Forelimb muscle (tissue), 1 donor: ENCODE measurements at regions not wholly inside any gene's neighbourhood (a gene's known extent, or its start where the extent isn't known, plus 50 kb on each side); places are given as distances from the start of the nearest gene placed in this dataset.
"Not testable (repeated sequence)": the region's sequence is repeated elsewhere in the genome, so short reads cannot be mapped to it uniquely, and the experiment has no call there.

Source experiments
- DNase-seq: peaks from one replicate; pipeline ENCODE4 v3.0.0-alpha.2; 2013; ENCODE audit warnings: low read depth

- no peak for DNase-seq
Measured at GRCh38 chr2:125224188-125224587, 1199.1 kb downstream of the CNTNAP5 start.

- no peak for DNase-seq
Measured at GRCh38 chr2:125224830-125225229, 1199.7 kb downstream of the CNTNAP5 start.

DNA sequence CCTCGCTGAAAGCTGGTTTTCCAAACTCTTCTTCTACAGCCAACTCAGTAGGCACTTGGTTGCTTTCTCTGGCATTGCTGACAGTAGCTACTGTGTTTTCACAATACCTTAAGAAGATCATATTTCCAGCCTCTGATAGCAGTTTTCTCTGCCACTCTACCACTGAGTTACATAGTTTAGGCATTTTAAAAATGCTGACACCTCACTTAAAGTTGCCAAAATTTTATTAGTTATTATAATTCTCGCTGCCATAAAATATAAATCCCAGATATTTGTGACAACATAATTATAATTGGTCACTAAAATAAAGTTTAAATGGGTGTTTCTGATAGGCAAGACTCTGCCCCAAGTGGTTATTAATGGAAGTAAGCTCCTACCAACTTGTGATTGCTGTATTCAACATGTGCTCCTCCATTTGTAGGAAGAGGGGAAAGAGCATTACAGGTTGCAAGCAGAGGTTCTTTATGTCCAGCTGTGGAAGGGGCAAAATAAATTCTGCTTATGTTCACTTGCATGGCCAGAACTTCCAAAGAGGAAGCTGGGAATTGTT is 1202.8 kb downstream of the CNTNAP5 start:
- no peak for DNase-seq

DNA sequence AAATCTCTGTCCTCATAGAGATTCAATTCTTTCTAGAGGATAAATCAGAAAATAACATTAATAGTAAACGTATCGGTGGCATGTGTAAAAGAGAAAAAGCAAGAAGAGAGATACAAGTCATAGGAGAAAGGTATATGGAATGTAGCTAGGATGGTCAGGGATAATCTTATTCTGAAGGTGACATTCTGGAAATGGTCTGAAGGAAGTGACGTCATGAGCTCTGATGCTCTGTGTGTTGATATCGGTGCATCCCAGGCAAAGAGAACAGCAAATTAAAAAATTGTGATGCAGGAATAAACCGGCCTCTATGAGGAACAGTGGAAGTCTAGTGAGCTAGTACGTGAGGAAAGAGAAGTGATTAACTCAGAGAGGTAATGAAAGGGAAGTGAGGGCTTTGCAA is 1215.8 kb downstream of the CNTNAP5 start:
- no peak for DNase-seq

GRCh38 chr2:125243074-125243473 is 1218.0 kb downstream of the CNTNAP5 start:
- no peak for DNase-seq

DNA sequence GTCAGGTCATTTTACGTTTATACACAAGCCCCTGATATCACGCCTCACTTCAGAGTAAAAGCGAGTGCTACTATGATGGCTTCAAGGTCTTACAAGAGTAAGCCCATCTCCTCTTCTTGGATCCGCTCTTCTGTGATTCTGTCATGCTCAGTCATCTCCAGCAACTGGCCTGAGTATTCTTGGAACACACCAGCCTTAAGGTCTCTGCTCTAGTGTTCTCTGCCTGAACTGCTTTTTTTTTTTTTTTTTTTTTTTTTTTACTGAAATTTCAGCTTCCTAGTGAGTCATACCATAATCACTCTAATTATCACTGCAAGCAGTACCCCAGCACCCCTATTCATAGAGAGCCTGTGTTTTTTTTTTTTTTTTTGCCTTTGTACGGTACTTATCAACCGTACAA is 1228.9 kb downstream of the CNTNAP5 start:
- DNase-seq = no peak

GRCh38 chr2:125259451-125259850 is 1234.4 kb downstream of the CNTNAP5 start:
- peak; percentile 38 for DNase-seq

GRCh38 chr2:125260366-125260930 is 1235.4 kb downstream of the CNTNAP5 start:
- peak; percentile 87 for DNase-seq

- no peak for DNase-seq
Measured at GRCh38 chr2:125264453-125264852, 1239.4 kb downstream of the CNTNAP5 start.

GRCh38 chr2:125267683-125268082 is 1242.6 kb downstream of the CNTNAP5 start:
- no peak for DNase-seq

DNA sequence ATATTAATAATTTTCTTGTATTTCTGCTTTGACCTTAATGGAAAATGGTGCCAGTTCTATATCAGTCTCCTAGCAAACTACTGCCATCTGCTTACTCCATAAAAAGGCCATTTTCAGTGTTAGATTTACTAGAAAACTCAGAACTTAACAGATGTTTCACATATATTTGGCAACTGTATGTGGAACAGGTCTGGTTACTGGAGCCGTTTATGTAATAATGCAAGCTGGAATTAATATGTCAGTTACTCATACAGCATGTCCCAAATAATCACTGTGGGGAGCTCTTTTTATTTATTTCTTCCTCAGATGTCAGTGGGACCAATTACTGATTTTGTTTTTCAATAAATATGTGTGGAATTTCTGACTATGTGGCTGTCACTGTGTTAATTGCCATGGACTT is 1247.6 kb downstream of the CNTNAP5 start:
- peak; percentile 45 for DNase-seq

GRCh38 chr2:125274718-125275117 is 1249.6 kb downstream of the CNTNAP5 start:
- no peak for DNase-seq

DNA sequence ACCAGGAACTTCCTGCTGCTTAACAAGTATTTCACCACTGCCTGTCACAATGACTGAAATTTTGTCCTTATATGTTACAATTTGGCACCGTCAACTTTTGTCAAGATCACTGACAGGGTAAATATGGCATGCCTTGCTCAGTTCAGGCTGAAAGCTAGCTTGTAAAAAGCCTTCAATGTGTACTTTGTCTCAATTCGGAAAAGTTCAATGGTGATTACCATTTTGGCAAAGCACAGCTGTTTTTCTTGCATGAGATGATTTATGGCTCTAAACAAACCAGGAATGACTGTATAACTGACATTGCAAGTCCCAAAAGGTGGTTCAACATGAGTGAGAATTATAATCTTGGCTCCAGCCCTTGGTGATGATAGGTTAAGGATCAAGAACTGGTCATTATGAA is 1255.2 kb downstream of the CNTNAP5 start:
- DNase-seq = no peak

DNA sequence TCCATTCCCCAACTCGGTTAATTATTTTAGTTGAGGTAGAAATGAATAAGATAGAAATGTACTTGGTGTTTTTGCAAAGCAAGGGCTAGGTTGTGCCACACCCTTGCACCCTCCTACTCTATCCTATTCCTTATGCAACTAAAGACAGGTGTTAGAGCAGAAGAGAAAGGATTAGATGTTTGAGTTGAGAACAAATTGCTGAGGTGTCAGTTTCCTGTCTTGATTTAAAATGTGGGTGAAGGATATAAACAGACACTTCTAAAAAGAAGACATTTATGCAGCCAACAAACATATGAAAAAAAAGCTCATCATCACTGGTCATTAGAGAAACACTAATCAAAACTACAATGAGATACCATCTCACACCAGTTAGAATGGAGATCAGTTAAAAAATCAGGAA is 1256.2 kb downstream of the CNTNAP5 start:
- no peak for DNase-seq

GRCh38 chr2:125296742-125297141 is 1271.7 kb downstream of the CNTNAP5 start:
- DNase-seq = no peak

DNA sequence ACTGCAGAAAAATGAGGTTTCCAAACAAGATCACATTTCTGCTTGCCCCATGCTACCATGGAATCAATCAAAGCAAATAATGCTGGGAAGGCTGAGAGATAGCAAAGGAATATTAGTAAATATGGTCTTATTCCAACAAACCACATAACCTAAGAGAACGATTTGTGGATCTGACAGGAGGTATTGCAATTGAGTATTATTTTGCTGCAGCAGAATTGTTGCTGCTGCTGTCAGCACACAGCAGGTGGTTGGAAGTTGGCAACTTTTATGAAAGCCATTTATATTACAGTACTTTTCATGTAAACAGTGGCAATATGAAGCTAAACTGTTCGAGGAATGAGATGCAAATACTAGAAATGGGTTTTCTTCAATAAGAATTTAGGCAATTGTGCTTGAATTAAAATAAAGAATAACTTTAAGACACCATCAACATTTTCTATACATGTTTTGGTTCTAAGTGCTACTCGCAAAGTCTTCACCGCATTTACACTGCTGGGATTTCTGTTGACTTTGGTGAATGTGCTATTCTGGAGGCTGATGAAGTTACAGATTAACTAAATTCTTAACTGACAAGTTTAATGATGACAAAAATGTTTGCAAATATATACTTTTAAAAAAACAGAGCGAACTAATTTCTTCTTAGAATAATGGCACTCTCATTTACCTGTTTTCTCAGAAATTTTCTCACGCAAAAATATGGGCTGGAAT is 1285.7 kb downstream of the CNTNAP5 start:
- DNase-seq = no peak

- no peak for DNase-seq
Measured at GRCh38 chr2:125312342-125312741, 1287.3 kb downstream of the CNTNAP5 start.

GRCh38 chr2:125313806-125314205 is 1288.7 kb downstream of the CNTNAP5 start:
- DNase-seq = no peak

DNA sequence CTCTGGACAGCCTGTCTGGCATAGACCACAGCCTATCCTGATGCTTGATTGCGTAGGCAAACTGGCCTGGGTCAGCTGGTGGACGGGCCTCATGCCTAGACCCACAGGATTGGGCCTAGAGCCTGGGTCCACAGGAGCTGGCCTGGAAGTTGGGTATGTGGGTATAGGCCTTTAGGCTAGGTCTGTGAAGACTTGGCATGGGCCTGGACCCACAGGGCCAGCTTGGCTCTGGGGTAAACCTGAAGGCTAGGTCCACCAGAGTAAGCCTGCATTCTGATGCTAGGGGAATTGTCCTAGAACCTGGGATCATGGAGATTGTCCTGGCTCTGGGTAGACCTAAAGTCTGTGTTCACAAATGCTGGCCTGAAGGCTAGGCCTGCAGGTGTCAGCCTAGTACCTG is 1293.7 kb downstream of the CNTNAP5 start:
- DNase-seq = no peak

DNA sequence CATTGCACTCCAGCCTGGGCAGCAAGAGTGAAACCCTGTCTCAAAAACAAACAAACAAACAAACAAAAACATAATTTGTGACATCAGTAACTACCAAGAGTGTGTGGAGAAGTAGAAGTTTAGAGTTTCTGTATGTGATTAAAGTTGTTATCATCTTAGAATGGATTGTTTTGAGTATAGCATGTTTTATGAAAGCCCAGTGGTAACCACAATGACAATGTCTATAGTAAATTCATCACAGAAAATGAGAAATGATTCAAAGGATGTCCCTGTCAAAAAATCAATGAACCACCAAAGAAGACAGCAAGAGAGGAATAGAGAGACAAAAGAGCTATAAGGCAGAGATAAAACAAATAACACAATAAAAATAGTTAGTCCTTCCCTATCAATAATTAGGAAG is 1299.2 kb downstream of the CNTNAP5 start:
- no peak for DNase-seq

- DNase-seq = no peak
Measured at GRCh38 chr2:125330133-125330532, 1305.0 kb downstream of the CNTNAP5 start.

GRCh38 chr2:125341353-125341752 is 1314.6 kb upstream of the GYPC start:
- no peak for DNase-seq

DNA sequence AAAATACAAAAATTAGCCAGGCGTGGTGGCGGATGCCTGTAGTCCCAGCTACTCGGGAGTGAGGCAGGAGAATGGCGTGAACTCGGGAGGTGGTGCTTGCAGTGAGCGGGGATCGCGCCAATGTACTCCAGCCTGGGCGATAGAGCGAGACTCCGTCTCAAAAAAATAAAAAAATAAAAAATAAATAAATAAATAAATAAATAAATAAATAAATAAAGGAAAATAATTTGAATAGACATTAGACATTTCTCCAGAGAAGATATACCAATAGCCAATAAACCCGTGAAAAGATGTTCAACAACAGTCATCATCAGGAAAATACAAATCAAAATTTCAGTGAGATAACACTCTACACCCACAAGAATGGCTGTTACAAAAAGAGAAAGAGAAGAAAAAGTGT is 1302.4 kb upstream of the GYPC start:
- not testable (repeated sequence) for DNase-seq
